GM12878 (cell line): ENCODE measurements at regions not wholly inside any gene's neighbourhood (a gene's known extent, or its start where the extent isn't known, plus 50 kb on each side); places are given as distances from the start of the nearest gene placed in this dataset.

Experiments used
- ATAC-seq: fragments of 200-7000 bp; cut with Tn5 transposase; 3 replicates; pipeline ENCODE4 v1.9.1; 2020; ENCODE audit warnings: mild to moderate bottlenecking, moderate library complexity
- BruUV-seq: library from RNA; stranded (reverse); fragments of 400-500 nt; replicated peaks from 2 replicates; lab custom pipeline; 2021; lab: Mats Ljungman, UMichigan
- CTCF ChIA-PET: fragments of 300-600 bp; sonication (Branson Sonifier 250); formaldehyde crosslinking; extraction: SDS; loops from one replicate; lab custom pipeline; 2021; ENCODE audit warnings: inconsistent platforms; lab: Yijun Ruan, JAX
- POLR2A ChIA-PET: fragments of 350-600 bp; formaldehyde crosslinking; extraction: SDS; loops from one replicate; lab custom pipeline; 2021; ENCODE audit warnings: inconsistent platforms; lab: Charles Lee
- RAD21 ChIA-PET: fragments of 300-600 bp; sonication (Branson Sonifier 250); formaldehyde crosslinking; loops from one replicate; lab custom pipeline; 2023; ENCODE audit warnings: antibody characterized with exemption; ENCODE audit not compliant: unreplicated experiment; lab: Charles Lee
- SMC1A ChIA-PET: fragments of 300-600 bp; sonication (Branson Sonifier 250); formaldehyde crosslinking; loops from one replicate; lab custom pipeline; 2023; ENCODE audit not compliant: unreplicated experiment, uncharacterized antibody; lab: Charles Lee
- DNase-seq: peaks from one replicate; pipeline ENCODE4 v3.0.0-alpha.2; 2011; ENCODE audit warnings: low read depth, low spot score
- FAIRE-seq: peaks from 3 replicates; lab custom pipeline; 2011; peaks lifted over from hg19 to GRCh38; lab: Jason Lieb, UNC
- H2AFZ ChIP-seq: 2 replicates; pipeline ENCODE4 v1.6.0; 2011; ENCODE audit warnings: low read depth, low read length, control low read depth; ENCODE audit not compliant: control insufficient read depth
- H3K27ac ChIP-seq: 2 replicates; pipeline ENCODE4 v1.5.1; 2011; ENCODE audit warnings: control low read depth; ENCODE audit not compliant: control insufficient read depth, insufficient read depth
- H3K27me3 ChIP-seq, 2 experiments: replicated peaks in 1 of 2; 2 replicates each; pipeline versions ENCODE4 v1.6.0 to v1.6.1; 2011; ENCODE audit warnings: low read length in 1 of 2; ENCODE audit not compliant: control insufficient read depth in 2 of 2, insufficient read depth in 2 of 2
- H3K36me3 ChIP-seq, 2 experiments: 2 replicates each; pipeline ENCODE4 v1.5.1; 2011; ENCODE audit warnings: low read length in 1 of 2; ENCODE audit not compliant: control insufficient read depth in 2 of 2, insufficient read depth in 2 of 2
- H3K4me1 ChIP-seq: 2 replicates; pipeline ENCODE4 v1.6.1; 2011; ENCODE audit warnings: mild to moderate bottlenecking, low read length, moderate library complexity, mixed read lengths; ENCODE audit not compliant: control insufficient read depth, insufficient read depth
- H3K4me2 ChIP-seq: 2 replicates; pipeline ENCODE4 v1.6.0; 2011; ENCODE audit warnings: control low read depth; ENCODE audit not compliant: control insufficient read depth, insufficient read depth
- H3K4me3 ChIP-seq: fragments of 200-600 bp; sonication (generic); 2 replicates; pipeline ENCODE4 v1.5.1; 2016
- H3K79me2 ChIP-seq: 2 replicates; pipeline ENCODE4 v1.6.0; 2011; ENCODE audit warnings: low read length; ENCODE audit not compliant: control insufficient read depth, insufficient read depth
- H3K9ac ChIP-seq: 2 replicates; pipeline ENCODE4 v1.8.0; 2011; ENCODE audit warnings: low read length, control low read depth, mixed read lengths; ENCODE audit not compliant: control insufficient read depth, insufficient read depth
- H3K9me3 ChIP-seq: replicated peaks from 3 replicates; pipeline ENCODE4 v1.5.1; 2011; ENCODE audit warnings: mild to moderate bottlenecking, low read length; ENCODE audit not compliant: control insufficient read depth, insufficient read depth
- H4K20me1 ChIP-seq: 2 replicates; pipeline ENCODE4 v1.6.0; 2011; ENCODE audit not compliant: control insufficient read depth, insufficient read depth
- CBX5 ChIP-seq: sonication (generic); IDR thresholded peaks from 2 replicates; pipeline ENCODE4 v1.6.1; 2016; ENCODE audit warnings: low read depth, moderate library complexity, mild to moderate bottlenecking, inconsistent platforms
- CEBPB ChIP-seq, 2 experiments: fragments of 150-350 bp in 1 of 2; IDR thresholded peaks; 2 replicates each; pipeline ENCODE4 v1.6.1; 2012 to 2014; ENCODE audit warnings: low read depth in 2 of 2, low read length in 2 of 2, borderline replicate concordance in 1 of 2, inconsistent platforms in 1 of 2
- EED ChIP-seq: sonication (generic); IDR thresholded peaks from 2 replicates; pipeline ENCODE4 v1.6.1; 2016; ENCODE audit warnings: antibody characterized with exemption, low read depth
- EGR1 ChIP-seq, 2 experiments: IDR thresholded peaks; 1 replicate in 1 of 2; 2 replicates in 1 of 2; pipeline ENCODE4 v1.6.1; 2011 to 2012; ENCODE audit warnings: low read depth in 2 of 2, low read length in 2 of 2, borderline replicate concordance in 1 of 2, mild to moderate bottlenecking in 1 of 2, moderate library complexity in 1 of 2
- GABPA ChIP-seq: IDR thresholded peaks from 2 replicates; pipeline ENCODE4 v1.6.1; 2014; ENCODE audit warnings: antibody characterized with exemption, low read depth, mild to moderate bottlenecking, inconsistent platforms
- HCFC1 ChIP-seq: fragments of 150-350 bp; IDR thresholded peaks from 2 replicates; pipeline ENCODE4 v1.6.1; 2014; ENCODE audit warnings: low read length
- IRF5 ChIP-seq: fragments of 450-650 bp; IDR thresholded peaks from 2 replicates; pipeline ENCODE4 v1.6.1; 2017; ENCODE audit warnings: borderline replicate concordance
- MAX ChIP-seq: IDR thresholded peaks from 2 replicates; pipeline ENCODE4 v1.6.1; 2012; ENCODE audit warnings: low read depth, low read length, improper control_type of control experiment
- MTA2 ChIP-seq: fragments of 450-650 bp; IDR thresholded peaks from 2 replicates; pipeline ENCODE4 v1.6.1; 2016; ENCODE audit warnings: low read depth, mild to moderate bottlenecking, moderate library complexity
- MXI1 ChIP-seq: fragments of 150-350 bp; IDR thresholded peaks from 2 replicates; pipeline ENCODE4 v1.6.1; 2011; ENCODE audit warnings: low read depth, mild to moderate bottlenecking, inconsistent platforms, low read length, improper control_type of control experiment
- MYC ChIP-seq: IDR thresholded peaks from 2 replicates; pipeline ENCODE4 v1.6.1; 2011; ENCODE audit warnings: mild to moderate bottlenecking, low read length, moderate library complexity, inconsistent platforms; ENCODE audit not compliant: insufficient read depth, insufficient replicate concordance, insufficient read length, severe bottlenecking
- SREBF2 ChIP-seq: IDR thresholded peaks from 2 replicates; pipeline ENCODE4 v1.6.1; 2012; ENCODE audit warnings: mild to moderate bottlenecking, low read length
- TCF12 ChIP-seq: IDR thresholded peaks from 2 replicates; pipeline ENCODE4 v1.6.1; 2011; ENCODE audit warnings: low read depth, mild to moderate bottlenecking, low read length
- ZNF217 ChIP-seq: fragments of 450-650 bp; IDR thresholded peaks from 2 replicates; pipeline ENCODE4 v1.6.1; 2017; ENCODE audit warnings: antibody characterized with exemption, mild to moderate bottlenecking
- ZNF687 ChIP-seq: fragments of 450-650 bp; IDR thresholded peaks from 2 replicates; pipeline ENCODE4 v1.6.1; 2017; ENCODE audit warnings: mild to moderate bottlenecking, moderate library complexity
- WGBS: methylation state at CpG from one replicate; pipeline ENCODE4 v1.1.6; 2016; ENCODE audit warnings: low lambda C conversion rate; ENCODE audit not compliant: insufficient replicate concordance, insufficient coverage; ENCODE audit errors: missing lambda C conversion rate; 5-methylcytosine and 5-hydroxymethylcytosine counted together
- in situ Hi-C: fragments of 300-500 bp; cut with MboI; formaldehyde crosslinking; loops from 9 replicates; pipeline ENCODE4 v1.14.3; 2018; ENCODE audit warnings: mixed read lengths
- intact Hi-C: fragments of 100-400 bp; cut with micrococcal nuclease; formaldehyde crosslinking; loops from one replicate; pipeline ENCODE4 v1.14.2; 2022; ENCODE audit not compliant: unreplicated experiment

- ATAC-seq (no peak), DNase-seq (no peak), FAIRE-seq (no peak)
- TF ChIP-seq GABPA (no peak), ZNF217 (no peak), CBX5 (no peak), EED (no peak), MTA2 (no peak), SREBF2 (no peak), MAX (no peak), TCF12 (no peak), HCFC1 (no peak), IRF5 (no peak), CEBPB (IDR thresholded peaks at IDR 0.05; ENCODE audit: borderline replicate concordance in 1 of 2, low read depth in 2 of 2, low read length in 2 of 2) (no peak), ZNF687 (no peak), EGR1 (IDR thresholded peaks at IDR 0.05; ENCODE audit: borderline replicate concordance in 1 of 2, low read depth in 2 of 2, low read length in 2 of 2) (no peak), MYC (no peak), MXI1 (no peak)
- in situ Hi-C loops (no loop called here), intact Hi-C loops (no loop called here)
- Histone ChIP-seq H3K36me3 (no peaks in the 10 kb centered on the region), H3K4me1 (no peaks in the 10 kb centered on the region), H3K4me2 (no peak overlapping the region), H4K20me1 (no peaks in the 10 kb centered on the region), H3K27me3 (no peaks in the 10 kb centered on the region; a peak in 1 of 4 replicates), H3K9ac (no peak overlapping the region), H3K27ac (no peak overlapping the region), H3K79me2 (no peaks in the 10 kb centered on the region), H2AFZ (no peak overlapping the region), H3K9me3 (no peaks in the 10 kb centered on the region), H3K4me3 (no peak overlapping the region)
- ChIA-PET CTCF (no interaction called here), RAD21 (no interaction called here), SMC1A (no interaction called here), POLR2A (no interaction called here)
- no TSS peak for BruUV-seq
- WGBS, result 2% methylated on average over 4 of the region's 4 CpGs
Measured at GRCh38 chr2:129502781-129503180, 476.7 kb upstream of the RAB6C start.
